Amygdala (tissue), 56 donors: ENCODE measurements at regions not wholly inside any gene's neighbourhood (a gene's known extent, or its start where the extent isn't known, plus 50 kb on each side); places are given as distances from the start of the nearest gene placed in this dataset.

ENCODE experiments used
- DNase-seq, 56 donors: peaks; one replicate each; lab custom pipeline; 2025; lab: John Stamatoyannopoulos, UW

DNA sequence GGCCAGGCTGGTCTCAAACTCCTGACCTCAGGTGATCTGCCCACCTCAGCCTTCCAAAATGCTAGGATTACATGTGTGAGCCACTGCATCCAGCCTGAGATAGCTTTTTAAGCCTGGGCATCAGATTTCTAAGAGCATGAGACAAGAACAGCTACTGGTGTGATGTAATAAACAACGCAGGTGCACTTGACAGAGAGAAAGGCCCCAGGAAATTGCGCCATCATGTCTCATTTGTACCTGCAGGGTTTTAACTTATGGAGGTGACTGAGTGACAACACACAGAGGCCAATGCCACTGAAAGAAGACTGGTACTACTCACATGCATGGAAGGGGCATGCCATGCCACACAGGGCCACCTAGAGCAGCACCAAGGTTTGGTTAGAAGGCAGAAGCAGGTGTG is 209.4 kb downstream of the SP3 start:
- DNase-seq = no peak

- DNase-seq = no peak
Measured at GRCh38 chr2:173759959-173760358, 205.2 kb downstream of the SP3 start.

- DNase-seq = no peak
Measured at GRCh38 chr2:173760553-173760952, 204.6 kb downstream of the SP3 start.

- no peak for DNase-seq
Measured at GRCh38 chr2:173761603-173762119, 203.5 kb downstream of the SP3 start.

DNA sequence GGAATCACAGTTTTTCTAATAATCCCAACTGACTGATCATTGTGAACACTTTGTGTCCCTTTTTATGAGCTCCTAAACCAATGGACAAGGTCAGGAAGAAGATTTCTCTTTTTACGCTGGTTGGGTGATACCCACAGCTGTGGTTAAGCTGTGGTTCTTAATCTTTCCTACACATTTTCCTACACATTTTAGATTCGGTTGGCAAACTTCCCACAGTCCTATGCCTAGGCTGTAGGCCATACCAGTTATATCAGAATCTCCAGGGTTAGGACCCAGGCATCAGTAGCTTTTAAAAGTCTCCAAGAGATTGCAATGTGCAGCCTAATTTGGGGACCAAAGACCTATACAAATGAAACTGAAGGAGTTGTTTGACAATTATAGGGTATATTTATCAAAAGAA is 203.0 kb downstream of the SP3 start:
- DNase-seq = no peak

GRCh38 chr2:173762864-173763263 is 202.3 kb downstream of the SP3 start:
- no peak for DNase-seq

- DNase-seq = no peak
Measured at GRCh38 chr2:173763641-173764040, 201.5 kb downstream of the SP3 start.

- DNase-seq = no peak
Measured at GRCh38 chr2:173764094-173764493, 201.1 kb downstream of the SP3 start.

GRCh38 chr2:173766537-173767289 is 198.5 kb downstream of the SP3 start:
- no peak for DNase-seq

GRCh38 chr2:173770947-173771678 is 194.1 kb downstream of the SP3 start:
- DNase-seq = no peak

- DNase-seq = no peak
Measured at GRCh38 chr2:173772205-173772604, 193.0 kb downstream of the SP3 start.

DNA sequence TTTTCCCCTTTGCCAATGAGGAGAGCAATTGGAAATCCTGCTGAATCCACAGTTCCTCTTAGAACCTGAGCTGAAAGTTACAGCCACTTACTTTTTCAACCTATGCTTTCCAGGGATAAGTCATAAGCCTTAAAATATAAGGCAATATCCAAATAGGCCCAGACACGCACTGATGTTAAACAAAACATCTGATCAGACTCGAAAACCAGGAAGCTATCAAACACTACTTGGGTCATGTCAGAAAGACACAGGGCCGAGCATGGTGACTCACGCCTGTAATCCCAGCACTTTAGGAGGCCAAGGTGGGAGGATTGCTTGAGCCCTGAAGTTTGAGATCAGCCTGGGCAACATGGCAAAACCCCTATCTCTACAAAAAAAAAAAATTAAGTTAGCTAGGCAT is 192.1 kb downstream of the SP3 start:
- DNase-seq = no peak

- DNase-seq = no peak
Measured at GRCh38 chr2:173775440-173775839, 189.7 kb downstream of the SP3 start.

DNA sequence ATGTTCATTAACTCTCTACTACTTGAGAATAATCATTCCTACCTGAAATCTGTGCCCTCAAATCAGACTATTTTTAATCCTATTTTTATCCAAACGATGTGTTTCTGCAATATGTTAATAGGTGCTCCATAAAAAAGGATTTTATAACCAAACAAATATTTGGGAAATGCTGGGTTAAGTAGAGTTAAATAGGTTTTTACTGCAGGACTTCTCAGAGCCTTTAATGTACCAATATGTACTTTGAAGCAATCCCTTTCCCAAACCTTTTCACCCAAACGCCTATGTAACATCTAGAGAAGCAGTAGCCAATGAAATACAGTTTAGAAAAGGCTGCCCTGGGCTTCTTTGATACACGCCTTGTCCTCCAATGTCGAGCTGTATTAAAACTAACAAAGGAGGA is 182.5 kb downstream of the SP3 start:
- DNase-seq = no peak

- DNase-seq = no peak
Measured at GRCh38 chr2:173783382-173783781, 181.8 kb downstream of the SP3 start.

DNA sequence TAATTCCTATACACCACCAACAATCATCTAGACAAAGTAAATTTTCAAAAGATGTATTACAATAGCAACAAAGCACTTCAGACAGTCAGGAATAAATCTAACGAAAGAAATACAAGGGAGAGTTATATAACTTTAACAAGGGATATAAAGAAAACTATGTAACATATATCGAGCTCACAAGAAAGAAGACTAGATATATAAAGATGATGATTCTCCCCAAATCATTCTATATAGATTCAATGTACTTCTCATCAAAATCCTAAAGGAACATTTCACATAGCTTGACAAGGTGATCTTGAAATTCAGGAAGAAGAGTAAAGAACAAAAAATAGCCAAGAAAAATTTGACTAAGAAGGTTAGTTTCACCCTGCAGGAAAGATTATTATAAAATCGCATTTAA is 179.4 kb downstream of the SP3 start:
- DNase-seq = no peak

DNA sequence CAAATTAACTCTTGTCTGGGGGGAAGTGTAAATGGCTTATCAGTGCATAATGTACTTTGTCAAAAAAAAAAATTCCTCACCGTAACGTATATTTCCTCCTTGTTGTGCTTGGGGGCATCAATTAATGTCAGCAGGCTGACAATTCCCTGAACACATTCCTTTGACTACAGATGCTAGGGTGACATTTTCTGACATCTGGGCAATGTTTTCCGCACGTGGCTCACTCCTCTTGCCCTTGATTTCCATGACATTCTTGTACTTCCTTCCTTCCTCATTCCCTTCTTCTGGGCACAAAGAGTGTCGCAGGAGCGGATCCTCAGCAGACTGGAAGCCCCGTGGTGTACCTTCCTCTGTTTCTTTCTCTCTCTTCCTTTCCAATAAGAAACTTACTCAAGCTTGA is 173.7 kb downstream of the SP3 start:
- DNase-seq = no peak

DNA sequence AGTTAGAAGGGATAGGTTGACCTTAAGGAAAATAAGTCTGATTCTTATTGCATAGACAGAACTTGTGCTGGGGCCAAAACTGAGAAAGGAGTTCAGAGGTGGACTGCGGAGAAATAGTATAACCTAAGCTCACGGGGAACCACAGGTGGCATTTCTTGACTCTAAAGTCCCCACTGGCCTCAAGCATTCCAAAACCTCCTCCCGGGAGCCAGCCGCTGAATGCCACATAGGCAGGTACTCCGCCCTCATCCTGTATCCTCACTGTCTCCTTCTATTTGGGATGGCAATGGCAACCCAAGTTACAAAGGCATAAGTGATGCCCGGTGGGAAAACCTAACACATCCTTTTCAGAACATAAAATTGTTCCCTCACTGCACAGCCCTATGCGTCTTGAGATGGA is 173.0 kb downstream of the SP3 start:
- no peak for DNase-seq

DNA sequence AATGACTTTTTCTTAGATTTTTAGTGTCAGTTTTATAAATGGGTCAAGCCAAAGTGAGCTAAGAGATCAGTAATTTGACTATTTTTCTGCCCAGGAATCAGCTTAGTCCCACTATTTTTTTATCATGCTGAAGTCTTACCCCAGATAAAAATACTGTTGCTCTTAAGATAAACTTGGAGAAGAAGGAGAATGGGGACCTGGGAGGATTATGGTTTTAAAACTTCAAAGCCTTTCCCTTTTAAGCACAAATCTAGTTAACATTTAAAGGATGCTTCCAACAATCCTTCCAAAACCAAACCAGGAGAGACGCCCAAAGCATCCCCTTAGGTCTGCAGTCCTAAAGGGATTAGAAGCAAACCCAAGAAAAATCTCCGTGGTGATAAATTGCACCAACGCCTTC is 172.4 kb downstream of the SP3 start:
- no peak for DNase-seq

DNA sequence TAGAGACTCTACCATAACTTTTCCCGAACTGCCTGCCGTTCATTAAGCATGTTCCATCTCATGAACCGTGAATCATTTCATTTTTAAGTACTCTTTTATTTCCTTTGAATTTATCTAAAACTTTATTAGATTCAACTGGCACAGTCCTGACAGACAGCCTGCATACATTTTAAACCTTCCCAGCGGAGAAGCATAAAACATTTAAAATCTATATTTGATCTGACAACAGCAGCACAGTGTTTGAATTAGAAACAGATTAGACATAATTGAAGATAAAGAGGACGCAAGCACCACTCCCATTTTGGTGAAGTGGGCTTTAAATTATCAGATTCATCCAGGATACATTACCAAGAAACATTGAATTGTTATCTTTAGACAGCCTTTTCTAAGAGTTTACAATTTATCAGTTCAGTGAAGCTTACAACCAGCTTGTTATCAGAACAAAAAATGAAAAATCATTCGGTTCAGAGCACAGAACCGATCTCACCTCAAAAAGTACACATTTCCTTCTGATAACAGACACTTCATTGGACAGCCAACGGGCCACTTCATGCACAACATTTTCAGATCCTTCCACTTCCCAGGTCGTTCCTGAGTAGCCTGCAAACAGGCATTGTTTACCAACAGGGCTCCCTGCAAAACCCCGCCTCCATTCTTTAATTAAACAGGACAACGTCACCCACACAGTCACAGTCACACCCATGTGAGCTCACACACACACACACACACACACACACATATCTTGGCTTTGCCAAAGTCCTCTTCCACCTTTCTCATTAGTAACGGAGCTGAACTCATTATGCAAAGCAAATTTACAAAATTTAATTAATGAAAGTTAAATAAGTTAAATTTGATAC is 171.2 kb downstream of the SP3 start:
- DNase-seq = no peak
